ENCODE measurements at regions not wholly inside any gene's neighbourhood (a gene's known extent, or its start where the extent isn't known, plus 50 kb on each side); places are given as distances from the start of the nearest gene placed in this dataset.
"Not testable (repeated sequence)": the region's sequence is repeated elsewhere in the genome, so short reads cannot be mapped to it uniquely, and the experiment has no call there.

- no peak for DNase-seq (ENCODE audit: low read depth in 2 of 2)
Observed at GRCh38 chr10:8173243-8173865, 118.9 kb downstream of the GATA3 start.

GRCh38 chr10:8173866-8174243 is 119.4 kb downstream of the GATA3 start:
- no peak for DNase-seq (ENCODE audit: low read depth in 2 of 2)

GRCh38 chr10:8174762-8175161 is 120.3 kb downstream of the GATA3 start:
- DNase-seq (ENCODE audit: low read depth in 2 of 2) = no peak

GRCh38 chr10:8177526-8177925 is 123.0 kb downstream of the GATA3 start:
- DNase-seq (ENCODE audit: low read depth in 2 of 2) = not testable (repeated sequence)

DNA sequence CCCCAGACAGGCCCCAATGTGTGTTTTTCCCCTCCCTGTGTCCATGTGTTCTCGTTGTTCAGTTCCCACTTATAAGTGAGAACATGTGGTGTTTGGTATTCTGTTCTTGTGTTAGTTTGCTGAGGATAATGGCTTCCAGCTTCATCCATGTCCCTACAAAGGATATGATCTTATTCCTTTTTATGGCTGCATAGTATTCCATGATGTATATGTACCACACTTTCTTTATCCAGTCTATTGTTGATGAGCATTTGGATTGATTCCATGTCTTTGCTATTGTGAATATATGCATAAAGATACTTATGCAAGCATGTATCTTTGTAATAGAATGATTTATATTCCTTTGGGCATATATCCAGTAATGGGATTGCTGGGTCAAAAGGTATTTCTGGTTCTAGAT is 125.3 kb downstream of the GATA3 start:
- not testable (repeated sequence) for DNase-seq (ENCODE audit: low read depth in 2 of 2)

DNA sequence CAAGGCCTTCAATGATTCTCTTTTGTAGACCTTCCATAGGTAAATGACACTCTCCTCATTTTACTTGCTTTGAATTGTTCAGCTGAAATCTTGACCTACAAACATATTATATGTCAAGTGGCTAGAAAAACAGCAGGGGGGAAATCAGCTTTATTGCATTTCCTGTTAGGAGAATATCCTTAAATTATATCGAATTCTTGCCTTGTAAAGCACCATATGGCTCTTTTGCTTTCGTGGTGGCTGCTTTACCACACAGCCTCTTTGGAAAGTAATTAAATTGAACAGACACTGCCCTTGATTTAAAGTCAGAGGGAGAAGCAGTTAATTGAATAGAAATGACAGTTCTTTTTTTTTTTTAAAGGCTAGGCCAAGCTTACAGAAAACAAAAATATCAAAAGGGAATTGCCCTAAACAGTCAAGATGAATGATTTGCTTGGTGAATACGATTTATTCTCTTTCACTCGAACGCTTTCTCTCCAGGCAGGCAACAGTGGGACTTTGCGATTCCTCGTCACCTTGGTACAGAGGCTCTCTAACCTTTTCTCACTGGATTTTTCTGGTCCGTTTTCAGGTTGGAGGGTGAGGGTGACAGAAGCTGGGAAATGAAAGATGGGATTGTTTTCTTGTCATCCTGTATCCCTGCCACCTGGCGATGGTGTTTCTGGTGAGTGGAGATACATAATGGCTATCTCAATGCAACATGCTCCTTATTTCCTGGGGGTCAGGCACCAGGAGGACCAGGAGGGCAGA is 126.0 kb downstream of the GATA3 start:
- DNase-seq (ENCODE audit: low read depth in 2 of 2) = no peak

GRCh38 chr10:8181496-8182157 is 127.1 kb downstream of the GATA3 start:
- no peak for DNase-seq (ENCODE audit: low read depth in 2 of 2)

DNA sequence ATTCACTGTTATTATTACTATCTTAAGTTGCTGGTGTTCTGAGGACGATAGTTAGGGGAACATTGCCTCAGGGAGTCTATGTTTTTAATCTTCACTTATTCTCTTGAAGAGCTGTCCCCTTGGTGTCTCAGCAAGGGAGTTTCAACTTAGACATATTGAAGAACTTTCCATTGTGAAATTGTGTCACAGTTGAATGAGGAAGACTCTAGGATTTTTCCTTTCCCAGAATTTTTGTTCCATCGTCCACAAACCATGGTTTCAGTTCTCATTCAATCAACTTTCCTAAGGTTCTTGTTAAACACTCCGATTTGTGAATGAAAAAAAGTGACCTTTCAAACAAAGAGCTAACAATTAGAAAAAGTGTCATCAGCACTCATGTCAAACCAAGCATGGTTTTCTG is 128.3 kb downstream of the GATA3 start:
- DNase-seq (ENCODE audit: low read depth in 2 of 2) = no peak

DNA sequence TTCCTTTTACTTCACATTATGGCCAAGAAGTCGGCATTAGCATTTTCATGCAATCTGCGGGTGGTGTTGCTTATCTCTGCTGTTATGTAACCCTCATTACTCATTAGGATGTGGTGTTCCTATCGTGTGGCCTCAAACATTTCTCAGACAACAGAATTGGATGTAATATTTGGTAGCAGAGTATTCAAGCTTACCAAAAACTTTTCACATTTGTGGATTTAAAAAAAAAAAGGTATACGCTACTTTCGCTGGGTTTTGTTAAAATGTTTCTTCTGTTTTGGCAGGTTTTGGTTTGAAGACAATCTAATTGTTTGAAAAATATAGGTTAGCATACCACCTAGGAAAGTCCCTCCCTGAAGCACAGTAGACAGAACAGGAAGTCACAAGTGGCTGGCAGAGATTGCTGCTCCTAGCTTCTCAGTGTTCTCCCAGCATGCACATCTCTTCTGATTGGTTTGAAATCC is 128.8 kb downstream of the GATA3 start:
- DNase-seq (ENCODE audit: low read depth in 2 of 2) = peak in 1 of 2 donors; percentile 10

DNA sequence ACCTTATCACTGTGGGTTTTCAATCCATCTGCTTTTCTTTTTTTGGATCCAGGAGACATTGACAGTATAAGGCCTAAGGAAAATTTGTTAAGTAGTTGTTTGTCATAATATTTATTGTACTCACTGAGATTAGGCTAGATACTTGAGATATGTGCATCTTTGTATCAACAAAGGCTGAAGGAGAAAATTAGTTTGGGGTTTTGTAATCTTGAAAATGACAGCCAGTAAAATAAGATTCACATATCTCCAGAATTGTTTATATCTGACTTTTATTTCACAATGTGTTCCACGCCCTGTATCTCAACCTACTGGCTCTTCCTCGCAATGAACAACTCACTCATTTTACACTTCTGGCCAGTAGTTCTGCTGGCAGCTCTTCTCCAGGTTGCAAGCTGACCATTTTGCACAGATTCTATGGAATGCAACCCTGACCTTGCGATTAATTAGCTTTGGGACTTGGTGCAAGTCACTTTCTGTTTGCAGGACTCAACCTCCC is 132.7 kb downstream of the GATA3 start:
- DNase-seq (ENCODE audit: low read depth in 2 of 2) = no peak

DNA sequence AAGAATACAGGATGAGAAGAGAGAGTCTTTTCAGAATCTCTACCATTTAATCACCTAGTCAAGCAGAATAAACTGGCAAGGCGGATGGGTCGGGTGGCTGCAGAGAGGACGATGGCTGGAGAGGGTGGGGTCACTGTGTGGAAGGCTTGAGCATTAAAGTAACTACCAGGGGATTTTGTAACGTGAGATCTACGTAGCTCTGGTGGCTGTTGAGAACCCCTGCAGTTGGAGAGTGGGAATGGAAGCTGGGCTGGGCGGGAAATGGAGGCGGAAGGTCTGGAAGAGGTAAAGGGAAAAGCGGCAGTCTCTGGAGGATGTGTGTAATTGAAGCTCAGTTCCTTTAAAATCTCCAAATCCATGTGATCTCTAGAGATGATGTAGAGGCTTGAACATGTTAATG is 135.0 kb downstream of the GATA3 start:
- DNase-seq (ENCODE audit: low read depth in 2 of 2) = no peak

DNA sequence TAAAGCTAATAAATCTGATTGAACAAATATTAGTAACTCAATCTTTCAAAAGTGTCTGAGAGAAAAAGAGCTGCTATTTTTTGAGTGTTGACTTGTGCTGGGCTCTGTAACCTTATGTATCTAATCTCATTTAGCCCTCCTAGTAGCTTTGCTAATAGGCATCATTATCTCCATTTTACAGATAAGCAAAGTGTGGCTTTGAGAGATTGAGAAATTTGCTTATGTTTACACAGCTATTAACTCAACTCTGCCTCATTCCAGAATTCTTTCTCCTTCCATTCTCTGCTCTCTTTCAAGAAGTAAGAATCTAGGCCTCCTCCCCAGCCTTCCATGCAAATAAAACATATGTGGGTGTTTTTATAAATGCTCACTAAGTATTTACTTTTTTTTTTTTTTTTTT is 137.8 kb downstream of the GATA3 start:
- no peak for DNase-seq (ENCODE audit: low read depth in 2 of 2)

DNA sequence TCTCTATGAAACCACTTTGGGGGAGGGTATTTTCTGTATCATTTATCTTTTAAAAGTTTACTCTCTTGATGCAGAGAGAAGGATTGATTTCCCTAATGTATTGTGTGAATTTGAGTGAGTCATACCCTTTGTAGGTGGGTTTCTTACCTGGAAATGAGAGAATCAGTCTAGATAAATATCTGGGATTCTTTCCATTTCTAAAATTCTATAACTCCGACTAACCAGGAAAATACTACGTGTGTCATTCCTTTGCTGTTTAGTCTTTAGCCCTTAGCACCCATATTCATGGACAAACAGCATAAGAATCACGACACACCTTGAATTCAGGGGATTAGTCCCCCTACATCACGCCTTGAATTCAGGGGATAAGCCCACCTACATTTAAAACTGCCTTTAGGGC is 139.1 kb downstream of the GATA3 start:
- no peak for DNase-seq (ENCODE audit: low read depth in 2 of 2)

DNA sequence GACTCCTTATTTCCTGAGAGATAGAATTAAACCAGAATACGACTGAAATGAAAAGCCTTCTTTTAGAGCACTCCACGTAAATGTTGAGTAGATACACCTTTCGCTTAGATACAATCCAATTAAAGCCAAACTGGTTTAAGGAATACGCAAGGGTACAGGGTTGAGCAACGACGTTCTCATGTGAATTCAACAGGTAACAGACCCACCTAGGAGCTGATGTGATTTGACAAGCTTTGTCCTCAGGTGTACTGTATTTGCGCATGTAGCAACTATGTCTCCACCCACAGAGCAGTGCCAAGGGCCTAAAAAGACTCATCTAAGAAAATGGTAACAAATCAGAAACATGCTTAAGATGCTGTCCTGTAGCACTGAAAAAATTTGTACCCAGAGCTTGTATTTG is 139.6 kb downstream of the GATA3 start:
- no peak for DNase-seq (ENCODE audit: low read depth in 2 of 2)

- no peak for DNase-seq (ENCODE audit: low read depth in 2 of 2)
Observed at GRCh38 chr10:8206882-8207281, 152.4 kb downstream of the GATA3 start.

- DNase-seq (ENCODE audit: low read depth in 2 of 2) = no peak
Observed at GRCh38 chr10:8211631-8212030, 157.1 kb downstream of the GATA3 start.

DNA sequence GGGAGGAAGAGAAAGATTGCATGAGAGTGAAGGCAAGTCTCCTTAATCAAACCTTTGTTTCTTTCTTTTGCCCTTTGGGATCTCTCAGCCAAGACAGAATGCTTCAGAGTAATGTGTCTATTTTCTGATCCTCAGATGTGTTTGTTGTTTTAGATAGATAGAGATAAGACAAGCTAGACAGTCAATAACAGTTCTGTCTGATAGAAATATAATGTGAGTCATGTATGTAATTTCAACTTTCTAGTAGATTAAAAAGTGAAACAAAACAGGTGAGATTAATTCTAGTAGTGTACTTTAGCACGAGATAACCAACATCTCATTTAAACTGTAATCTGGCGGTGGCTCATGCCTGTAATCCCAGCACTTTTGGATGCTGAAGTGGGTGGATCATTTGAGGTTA is 159.2 kb downstream of the GATA3 start:
- DNase-seq (ENCODE audit: low read depth in 2 of 2) = no peak

GRCh38 chr10:8214587-8214986 is 160.1 kb downstream of the GATA3 start:
- DNase-seq (ENCODE audit: low read depth in 2 of 2) = no peak

DNA sequence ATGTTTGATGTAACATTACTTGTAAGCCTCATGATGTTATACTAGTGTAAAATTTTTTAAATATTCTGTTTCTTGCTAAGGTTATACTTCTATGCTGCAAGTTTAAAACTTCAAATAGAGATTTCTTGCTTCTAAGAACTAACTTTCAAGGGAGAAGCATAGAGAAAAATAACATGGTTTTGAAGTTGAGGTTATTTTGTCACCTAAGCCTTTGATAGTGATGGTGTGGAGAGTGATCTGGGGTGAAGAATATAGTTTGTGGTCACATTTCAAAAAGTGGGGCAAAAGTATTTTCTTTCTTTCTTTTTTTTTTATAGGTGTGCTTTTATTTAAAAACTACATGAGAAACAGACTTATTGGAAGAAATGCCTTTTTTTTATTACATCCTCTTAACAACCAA is 162.4 kb downstream of the GATA3 start:
- no peak for DNase-seq (ENCODE audit: low read depth in 2 of 2)

DNA sequence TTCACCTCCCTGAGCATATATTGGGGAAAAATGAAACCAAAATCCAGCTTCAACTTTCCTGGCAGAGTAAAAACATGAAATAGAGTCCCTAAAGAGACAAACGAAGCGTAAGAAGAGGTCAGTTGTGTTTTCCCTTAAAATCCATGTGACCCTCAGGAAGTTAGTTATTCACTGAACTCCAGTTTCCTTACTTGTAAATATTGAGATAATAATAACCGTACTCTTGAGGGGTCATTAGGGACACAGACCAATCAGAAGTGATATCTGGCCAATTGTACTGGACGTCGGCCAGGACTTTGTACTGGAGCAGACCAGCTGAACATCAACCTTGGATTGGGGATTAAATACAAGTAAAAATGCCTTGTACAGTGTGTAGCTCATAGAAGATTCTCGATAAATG is 167.0 kb downstream of the GATA3 start:
- no peak for DNase-seq (ENCODE audit: low read depth in 2 of 2)

DNA sequence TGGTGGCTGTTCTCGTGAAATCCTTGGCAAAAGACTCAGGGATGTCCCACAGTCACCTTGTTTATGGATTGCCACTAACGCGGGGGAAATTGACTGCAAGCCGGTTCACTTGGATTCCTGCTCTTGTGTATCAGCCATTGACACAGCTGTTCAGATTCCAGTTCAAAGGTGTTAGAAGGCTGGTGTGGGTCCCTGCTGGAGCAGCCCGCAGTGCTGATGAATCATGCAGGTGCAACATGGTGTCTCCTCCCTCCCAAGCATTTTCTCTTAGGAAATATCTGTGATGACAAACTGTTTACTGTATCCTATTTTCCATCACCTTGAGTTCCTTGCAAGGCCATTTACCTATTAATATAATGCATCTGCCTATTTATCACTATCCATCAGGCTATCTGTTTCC is 170.1 kb downstream of the GATA3 start:
- no peak for DNase-seq (ENCODE audit: low read depth in 2 of 2)

- DNase-seq (ENCODE audit: low read depth in 2 of 2) = no peak
Observed at GRCh38 chr10:8225187-8225586, 170.7 kb downstream of the GATA3 start.

DNA sequence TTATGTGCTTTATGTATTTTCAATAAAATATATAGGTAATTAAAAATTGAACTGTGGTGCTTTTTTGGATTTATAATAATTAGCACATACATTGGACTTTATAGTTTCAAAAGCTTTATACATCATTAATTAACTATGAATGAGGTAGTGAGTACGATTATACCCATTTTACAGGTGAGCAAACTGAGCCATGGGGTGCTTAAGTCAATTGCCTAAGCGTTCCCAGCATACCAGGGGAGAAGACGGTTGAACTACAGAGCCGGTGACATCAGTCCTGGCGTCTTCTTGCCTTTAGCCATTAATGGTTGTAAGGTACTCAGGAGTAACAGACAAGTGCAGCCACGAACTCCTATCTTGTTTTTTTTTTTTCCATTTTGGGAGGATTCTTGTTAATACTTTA is 172.8 kb downstream of the GATA3 start:
- DNase-seq (ENCODE audit: low read depth in 2 of 2) = no peak
